ENCODE measurements at regions not wholly inside any gene's neighbourhood (a gene's known extent, or its start where the extent isn't known, plus 50 kb on each side); places are given as distances from the start of the nearest gene placed in this dataset.
"Not testable (repeated sequence)": the region's sequence is repeated elsewhere in the genome, so short reads cannot be mapped to it uniquely, and the experiment has no call there.

DNA sequence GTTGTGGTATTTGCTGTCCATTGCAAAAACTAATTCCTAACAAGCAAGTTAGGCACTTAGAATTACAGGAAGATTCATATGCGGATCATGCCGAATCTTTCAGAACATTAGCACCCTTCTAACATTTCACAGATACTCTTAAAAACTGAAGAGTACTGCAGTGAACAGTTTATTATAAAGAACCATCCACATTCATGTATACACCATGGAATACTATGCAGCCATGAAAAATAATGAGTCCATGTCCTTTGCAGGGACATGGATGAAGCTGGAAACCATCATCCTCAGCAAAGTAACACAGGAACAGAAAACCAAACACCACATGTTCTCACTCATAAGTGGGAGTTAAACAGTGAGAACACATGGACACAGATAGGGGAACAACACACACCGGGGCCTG, 319.9 kb downstream of the FGFR2 start:
- TF ChIP-seq, protein P1, sequence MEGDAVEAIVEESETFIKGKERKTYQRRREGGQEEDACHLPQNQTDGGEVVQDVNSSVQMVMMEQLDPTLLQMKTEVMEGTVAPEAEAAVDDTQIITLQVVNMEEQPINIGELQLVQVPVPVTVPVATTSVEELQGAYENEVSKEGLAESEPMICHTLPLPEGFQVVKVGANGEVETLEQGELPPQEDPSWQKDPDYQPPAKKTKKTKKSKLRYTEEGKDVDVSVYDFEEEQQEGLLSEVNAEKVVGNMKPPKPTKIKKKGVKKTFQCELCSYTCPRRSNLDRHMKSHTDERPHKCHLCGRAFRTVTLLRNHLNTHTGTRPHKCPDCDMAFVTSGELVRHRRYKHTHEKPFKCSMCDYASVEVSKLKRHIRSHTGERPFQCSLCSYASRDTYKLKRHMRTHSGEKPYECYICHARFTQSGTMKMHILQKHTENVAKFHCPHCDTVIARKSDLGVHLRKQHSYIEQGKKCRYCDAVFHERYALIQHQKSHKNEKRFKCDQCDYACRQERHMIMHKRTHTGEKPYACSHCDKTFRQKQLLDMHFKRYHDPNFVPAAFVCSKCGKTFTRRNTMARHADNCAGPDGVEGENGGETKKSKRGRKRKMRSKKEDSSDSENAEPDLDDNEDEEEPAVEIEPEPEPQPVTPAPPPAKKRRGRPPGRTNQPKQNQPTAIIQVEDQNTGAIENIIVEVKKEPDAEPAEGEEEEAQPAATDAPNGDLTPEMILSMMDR (IDR thresholded peaks at IDR 0.05): not testable (repeated sequence)
- not testable (repeated sequence) for TF ChIP-seq POLR2A (IDR thresholded peaks at IDR 0.05)

Measured in thyroid gland (tissue), 4 donors.